B cell (primary cell): ENCODE measurements at regions not wholly inside any gene's neighbourhood (a gene's known extent, or its start where the extent isn't known, plus 50 kb on each side); places are given as distances from the start of the nearest gene placed in this dataset.

Experiments
- CTCF ChIP-seq: fragments of 200-600 bp; IDR thresholded peaks from one replicate; pipeline ENCODE4 v1.8.0; 2022; ENCODE audit warnings: antibody characterized with exemption, mild to moderate bottlenecking
- EZH2 ChIP-seq: IDR thresholded peaks from 2 replicates; pipeline ENCODE4 v1.6.1; 2012; ENCODE audit warnings: borderline replicate concordance, low read depth, mild to moderate bottlenecking, moderate library complexity, low read length; ENCODE audit not compliant: insufficient read depth, poor library complexity, severe bottlenecking

DNA sequence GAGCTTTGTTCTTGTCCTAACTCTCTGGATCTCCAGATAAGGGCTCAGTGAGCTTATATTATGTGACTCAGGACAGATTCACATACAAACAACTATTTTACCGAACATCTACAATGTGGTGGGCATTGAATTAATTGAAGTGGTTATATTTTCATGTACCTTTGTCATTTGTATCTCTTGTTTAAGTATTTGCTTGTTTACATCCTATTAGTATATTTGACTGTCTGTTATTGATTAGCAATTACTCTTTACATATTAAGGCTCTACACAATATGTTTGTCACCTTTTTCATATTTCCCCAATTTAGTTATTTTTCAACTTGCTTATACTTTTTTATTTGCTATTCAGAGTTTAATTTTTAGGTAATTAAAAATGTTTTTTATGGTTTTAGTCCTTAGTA lies 222.4 kb downstream of the TFAP2C start:
- TF ChIP-seq CTCF (no peak), EZH2 (no peak)
